Mesendoderm (in vitro differentiated cells): ENCODE measurements at regions not wholly inside any gene's neighbourhood (a gene's known extent, or its start where the extent isn't known, plus 50 kb on each side); places are given as distances from the start of the nearest gene placed in this dataset.

ENCODE experiments used
- DNase-seq: peaks from one replicate; pipeline ENCODE4 v3.0.0; 2013
- H2AK5ac ChIP-seq: 2 replicates; pipeline ENCODE4 v1.6.1; 2013; ENCODE audit warnings: low read length, inconsistent platforms
- H2BK120ac ChIP-seq: 2 replicates; pipeline ENCODE4 v1.6.1; 2013; ENCODE audit warnings: low read depth, mild to moderate bottlenecking, low read length, moderate library complexity, mixed read lengths
- H2BK15ac ChIP-seq: replicated peaks from 2 replicates; pipeline ENCODE4 v1.6.1; 2013; ENCODE audit warnings: low read depth, mild to moderate bottlenecking, moderate library complexity
- H2BK5ac ChIP-seq: 2 replicates; pipeline ENCODE4 v1.6.1; 2013; ENCODE audit warnings: low read length, inconsistent platforms
- H3K18ac ChIP-seq: 2 replicates; pipeline ENCODE4 v1.6.1; 2013; ENCODE audit warnings: mild to moderate bottlenecking, low read length, mixed read lengths
- H3K23ac ChIP-seq: one replicate; pipeline ENCODE4 v1.6.1; 2013; ENCODE audit warnings: low read length
- H3K27ac ChIP-seq: 2 replicates; pipeline ENCODE4 v1.5.1; 2013; ENCODE audit warnings: low read depth, mild to moderate bottlenecking, inconsistent platforms, low read length, moderate library complexity
- H3K27me3 ChIP-seq: 2 replicates; pipeline ENCODE4 v1.6.1; 2013; ENCODE audit warnings: low read length, control low read depth, mild to moderate bottlenecking, inconsistent platforms; ENCODE audit not compliant: insufficient read depth, poor library complexity
- H3K36me3 ChIP-seq: 2 replicates; pipeline ENCODE4 v1.6.1; 2013; ENCODE audit warnings: low read length, inconsistent platforms; ENCODE audit not compliant: control insufficient read depth, insufficient read depth
- H3K4ac ChIP-seq: one replicate; pipeline ENCODE4 v1.6.1; 2013; ENCODE audit warnings: low read depth, mild to moderate bottlenecking, low read length, moderate library complexity
- H3K4me1 ChIP-seq: 2 replicates; pipeline ENCODE4 v1.6.1; 2013; ENCODE audit warnings: low read depth, low read length, inconsistent platforms; ENCODE audit not compliant: control insufficient read depth
- H3K4me2 ChIP-seq: 2 replicates; pipeline ENCODE4 v1.6.1; 2013; ENCODE audit warnings: low read length
- H3K4me3 ChIP-seq: 2 replicates; pipeline ENCODE4 v1.5.1; 2013; ENCODE audit warnings: mild to moderate bottlenecking, low read length
- H3K56ac ChIP-seq: one replicate; pipeline ENCODE4 v1.6.1; 2013; ENCODE audit warnings: low read length
- H3K79me1 ChIP-seq: 2 replicates; pipeline ENCODE4 v1.6.1; 2013; ENCODE audit warnings: low read length, inconsistent platforms
- H3K79me2 ChIP-seq: 2 replicates; pipeline ENCODE4 v1.6.1; 2013; ENCODE audit warnings: mild to moderate bottlenecking, low read length; ENCODE audit not compliant: control insufficient read depth, insufficient read depth
- H3K9ac ChIP-seq: 2 replicates; pipeline ENCODE4 v1.6.1; 2013; ENCODE audit warnings: low read length, inconsistent platforms
- H4K5ac ChIP-seq: one replicate; pipeline ENCODE4 v1.6.1; 2013; ENCODE audit warnings: low read length
- H4K8ac ChIP-seq: one replicate; pipeline ENCODE4 v1.6.1; 2013; ENCODE audit warnings: low read depth, mild to moderate bottlenecking, control low read depth, low read length, moderate library complexity
- WGBS: extraction: QIAGEN DNeasy Blood & Tissue Kit; methylation state at CpG from one replicate; pipeline ENCODE4 v1.1.7; 2013; ENCODE audit warnings: low lambda C conversion rate, missing lambda C conversion rate; ENCODE audit not compliant: insufficient coverage; ENCODE audit errors: extremely low coverage; 5-methylcytosine and 5-hydroxymethylcytosine counted together

DNA sequence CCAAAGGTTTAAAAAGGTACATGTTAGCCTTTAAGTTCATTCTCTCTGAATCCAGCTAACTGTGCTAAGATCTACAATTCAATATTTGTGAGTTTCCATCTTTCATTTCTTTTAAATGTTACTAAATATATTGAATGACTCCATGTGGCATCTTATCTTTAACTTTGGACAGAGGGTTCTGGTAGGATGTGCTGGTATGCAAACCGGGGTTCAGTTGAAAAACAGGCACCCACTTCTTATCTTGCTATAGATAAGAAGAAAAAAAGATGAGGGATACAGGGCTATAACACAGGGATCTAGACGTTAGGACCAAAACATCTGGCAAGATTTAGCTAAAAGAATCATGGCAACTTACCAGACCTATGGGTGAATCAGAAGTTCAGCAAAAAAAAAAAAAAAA, 538.3 kb downstream of the EDEM1 start:
- no peak overlapping the region for H3K4me3 ChIP-seq
- WGBS: no CpG with 5 or more reads among the region's 2 CpGs
- H3K9ac ChIP-seq: no peak overlapping the region
- H3K56ac ChIP-seq: no peak overlapping the region
- DNase-seq: no peak
- H2BK5ac ChIP-seq: no peak overlapping the region
- no peak overlapping the region for H3K23ac ChIP-seq
- no peaks in the 10 kb centered on the region for H3K27me3 ChIP-seq
- H3K18ac ChIP-seq: no peak overlapping the region
- no peak overlapping the region for H2AK5ac ChIP-seq
- no peaks in the 10 kb centered on the region for H3K4me1 ChIP-seq
- H4K8ac ChIP-seq: no peak overlapping the region
- H3K79me2 ChIP-seq: no peaks in the 10 kb centered on the region
- no peak overlapping the region for H3K4ac ChIP-seq
- H2BK120ac ChIP-seq: no peak overlapping the region
- no peak overlapping the region for H2BK15ac ChIP-seq
- H3K36me3 ChIP-seq: no peaks in the 10 kb centered on the region
- H3K79me1 ChIP-seq: no peaks in the 10 kb centered on the region
- no peak overlapping the region for H4K5ac ChIP-seq
- no peak overlapping the region for H3K27ac ChIP-seq
- H3K4me2 ChIP-seq: no peak overlapping the region

DNA sequence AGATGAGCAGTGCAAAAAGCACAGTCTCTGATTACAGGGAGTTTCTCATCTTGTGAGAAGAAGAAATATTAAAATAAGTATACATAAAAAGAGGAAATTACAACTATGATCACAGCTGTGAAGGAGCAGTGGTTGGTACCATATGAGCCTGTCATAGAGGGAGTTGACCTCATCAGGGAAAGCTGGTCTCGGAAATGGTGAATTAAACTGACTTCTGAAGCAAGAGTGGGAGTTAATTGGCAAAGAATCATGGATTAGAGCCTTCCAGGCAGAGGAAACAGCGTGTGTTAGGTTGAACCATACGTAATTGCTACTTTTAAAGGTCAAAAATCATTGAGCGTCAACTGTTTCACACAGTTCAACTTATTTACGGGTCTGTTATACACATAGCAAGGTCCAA, 539.1 kb downstream of the EDEM1 start:
- Histone ChIP-seq H3K4ac (no peak overlapping the region), H3K79me2 (no peaks in the 10 kb centered on the region), H2AK5ac (no peak overlapping the region), H2BK120ac (no peak overlapping the region), H3K27ac (no peak overlapping the region), H3K4me1 (no peaks in the 10 kb centered on the region), H4K8ac (no peak overlapping the region), H3K27me3 (no peaks in the 10 kb centered on the region), H2BK5ac (no peak overlapping the region), H3K9ac (no peak overlapping the region), H2BK15ac (no peak overlapping the region), H3K36me3 (no peaks in the 10 kb centered on the region), H4K5ac (no peak overlapping the region), H3K4me2 (no peak overlapping the region), H3K56ac (no peak overlapping the region), H3K4me3 (no peak overlapping the region), H3K18ac (no peak overlapping the region), H3K23ac (no peak overlapping the region), H3K79me1 (no peaks in the 10 kb centered on the region)
- DNase-seq: no peak
- WGBS: no CpG with 5 or more reads among the region's 5 CpGs

DNA sequence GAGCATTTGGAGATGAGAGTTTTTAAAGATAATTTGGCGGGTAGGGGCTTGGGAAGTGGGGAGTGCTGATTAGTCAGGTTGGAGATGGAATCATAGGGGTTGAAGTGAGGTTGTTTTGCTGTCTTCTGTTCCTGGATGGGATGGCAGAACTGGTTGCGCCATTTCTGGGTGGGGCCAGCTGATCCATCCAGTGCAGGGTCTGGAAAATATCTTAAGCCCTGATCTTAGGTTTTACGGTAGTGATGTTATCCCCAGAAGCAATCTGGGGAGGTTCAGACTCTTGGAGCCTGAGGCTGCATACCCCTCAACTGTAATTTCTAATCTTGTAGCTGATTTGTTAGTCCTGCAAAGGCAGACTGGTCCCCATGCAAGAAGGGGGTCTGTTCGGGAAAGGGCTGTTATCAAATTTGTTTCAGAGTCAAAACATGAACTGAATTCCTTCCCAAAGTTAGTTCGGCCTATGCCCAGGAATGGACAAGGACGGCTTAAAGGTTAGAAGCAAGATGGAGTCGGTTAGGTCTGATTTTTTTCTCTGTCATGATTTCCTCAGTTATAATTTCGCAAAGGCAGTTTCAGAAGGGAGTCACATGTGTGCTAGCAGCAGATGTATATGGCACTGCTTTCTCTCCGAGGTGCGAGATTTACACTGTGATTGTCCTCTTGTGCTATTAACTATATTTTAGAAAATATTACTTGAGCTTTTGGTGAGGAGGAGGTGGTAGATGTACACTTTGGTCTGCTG, 540.4 kb downstream of the EDEM1 start:
- no CpG with 5 or more reads among the region's 10 CpGs for WGBS
- H3K4me3 ChIP-seq: no peak overlapping the region
- no peak overlapping the region for H3K4me2 ChIP-seq

DNA sequence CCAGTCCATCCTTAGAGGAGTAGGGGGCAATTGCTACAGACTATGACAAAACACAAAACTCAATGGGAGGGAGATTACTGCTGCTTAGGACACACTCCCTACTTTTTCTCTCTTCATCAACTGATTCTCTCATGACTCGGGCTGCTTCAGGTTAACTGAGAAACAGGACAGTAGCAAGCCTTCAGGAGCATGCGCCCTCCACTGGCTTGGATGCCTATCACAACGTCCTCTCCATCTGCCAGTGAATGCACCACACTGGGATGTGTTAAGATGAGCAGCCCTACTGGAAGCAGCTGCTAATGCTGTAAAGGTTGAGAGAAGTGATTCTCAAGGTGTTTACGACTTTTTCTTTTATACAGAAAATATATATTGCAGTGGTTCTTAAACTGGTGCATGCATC, 542.3 kb downstream of the EDEM1 start:
- Histone ChIP-seq H3K4me3 (no peak overlapping the region), H2BK120ac (no peak overlapping the region), H3K4ac (no peak overlapping the region), H3K18ac (no peak overlapping the region), H2AK5ac (no peak overlapping the region), H3K79me1 (no peaks in the 10 kb centered on the region), H2BK15ac (no peak overlapping the region), H3K79me2 (no peaks in the 10 kb centered on the region), H3K4me2 (no peak overlapping the region), H3K9ac (no peak overlapping the region), H3K36me3 (no peaks in the 10 kb centered on the region), H4K8ac (no peak overlapping the region), H4K5ac (no peak overlapping the region), H3K56ac (no peak overlapping the region), H3K27ac (no peak overlapping the region), H3K27me3 (no peaks in the 10 kb centered on the region), H3K23ac (no peak overlapping the region), H3K4me1 (no peaks in the 10 kb centered on the region), H2BK5ac (no peak overlapping the region)
- peak; percentile 60 for DNase-seq
- WGBS: no CpG with 5 or more reads among the region's 4 CpGs

More for the DNA sequence above, 540.4 kb downstream of the EDEM1 start:
- Histone ChIP-seq H3K79me1 (no peaks in the 10 kb centered on the region), H2BK15ac (no peak overlapping the region), H3K23ac (no peak overlapping the region), H3K4me1 (no peaks in the 10 kb centered on the region), H3K79me2 (no peaks in the 10 kb centered on the region), H3K18ac (no peak overlapping the region), H3K27ac (no peak overlapping the region), H4K8ac (no peak overlapping the region), H3K4ac (no peak overlapping the region), H2BK5ac (no peak overlapping the region), H4K5ac (no peak overlapping the region), H3K9ac (no peak overlapping the region), H3K56ac (no peak overlapping the region), H3K27me3 (no peaks in the 10 kb centered on the region), H2AK5ac (no peak overlapping the region), H2BK120ac (no peak overlapping the region), H3K36me3 (no peaks in the 10 kb centered on the region)
- DNase-seq: no peak

DNA sequence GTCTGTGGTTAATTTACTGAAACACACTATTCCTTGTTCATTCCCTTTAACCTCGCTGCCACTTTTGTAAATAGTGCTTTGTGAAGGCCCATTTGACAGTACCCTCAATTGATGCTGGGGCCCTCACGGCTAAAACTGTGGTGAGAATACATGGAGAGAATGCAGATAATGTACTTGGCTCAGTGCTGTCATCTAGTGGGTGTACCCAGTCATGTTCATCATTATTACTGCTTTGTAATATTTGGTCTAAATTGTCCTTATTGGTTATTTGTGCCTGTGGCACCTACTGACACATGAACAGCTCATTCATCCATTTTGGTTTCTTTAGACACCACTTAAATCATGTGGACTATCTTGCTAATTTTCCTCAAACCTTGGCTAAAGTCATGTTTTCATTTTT, 543.6 kb downstream of the EDEM1 start:
- no peak overlapping the region for H2BK120ac ChIP-seq
- H4K8ac ChIP-seq: no peak overlapping the region
- no CpG with 5 or more reads among the region's 2 CpGs for WGBS

GRCh38 chr3:5732081-5732480, 544.6 kb downstream of the EDEM1 start:
- H3K9ac ChIP-seq: no peak overlapping the region
- no peaks in the 10 kb centered on the region for H3K79me2 ChIP-seq
- no peaks in the 10 kb centered on the region for H3K79me1 ChIP-seq
- no peak overlapping the region for H3K4ac ChIP-seq
- H2BK15ac ChIP-seq: no peak overlapping the region
- no peaks in the 10 kb centered on the region for H3K36me3 ChIP-seq
- H4K5ac ChIP-seq: no peak overlapping the region
- no peak overlapping the region for H4K8ac ChIP-seq
- no peak overlapping the region for H2BK5ac ChIP-seq
- no peak overlapping the region for H3K27ac ChIP-seq
- no peak overlapping the region for H3K4me2 ChIP-seq
- no peak overlapping the region for H3K56ac ChIP-seq
- no CpG with 5 or more reads among the region's 2 CpGs for WGBS
- no peaks in the 10 kb centered on the region for H3K4me1 ChIP-seq
- no peak overlapping the region for H2AK5ac ChIP-seq
- DNase-seq: no peak
- no peak overlapping the region for H3K18ac ChIP-seq
- no peak overlapping the region for H2BK120ac ChIP-seq
- H3K23ac ChIP-seq: no peak overlapping the region
- no peak overlapping the region for H3K4me3 ChIP-seq
- H3K27me3 ChIP-seq: no peaks in the 10 kb centered on the region

More for the DNA sequence above, 543.6 kb downstream of the EDEM1 start:
- Histone ChIP-seq H2AK5ac (no peak overlapping the region), H3K56ac (no peak overlapping the region), H3K27me3 (no peaks in the 10 kb centered on the region), H3K79me1 (no peaks in the 10 kb centered on the region), H2BK5ac (no peak overlapping the region), H3K36me3 (no peaks in the 10 kb centered on the region), H4K5ac (no peak overlapping the region), H3K4me3 (no peak overlapping the region), H3K9ac (no peak overlapping the region), H3K18ac (no peak overlapping the region), H2BK15ac (no peak overlapping the region), H3K27ac (no peak overlapping the region), H3K4ac (no peak overlapping the region), H3K4me2 (no peak overlapping the region), H3K4me1 (no peaks in the 10 kb centered on the region), H3K23ac (no peak overlapping the region), H3K79me2 (no peaks in the 10 kb centered on the region)
- peak; percentile 27 for DNase-seq
